K562 (cell line): ENCODE measurements at regions not wholly inside any gene's neighbourhood (a gene's known extent, or its start where the extent isn't known, plus 50 kb on each side); places are given as distances from the start of the nearest gene placed in this dataset.
"Not testable (repeated sequence)": the region's sequence is repeated elsewhere in the genome, so short reads cannot be mapped to it uniquely, and the experiment has no call there.

ENCODE experiments used
- ATF4 ChIP-seq: fragments of 450-650 bp; formaldehyde crosslinking; IDR thresholded peaks from 2 replicates; pipeline ENCODE4 v1.4.0; 2022; ENCODE audit warnings: mild to moderate bottlenecking, moderate library complexity
- BHLHE40 ChIP-seq: IDR thresholded peaks from 2 replicates; pipeline ENCODE4 v1.6.1; 2011; ENCODE audit warnings: low read length, improper control_type of control experiment
- BRCA1 ChIP-seq, 2 experiments: fragments of 450-650 bp in 1 of 2; sonication (generic) in 1 of 2; formaldehyde crosslinking in 1 of 2; IDR thresholded peaks; 2 replicates each; pipeline versions ENCODE4 v1.5.0 to v1.6.1; 2017 to 2020; ENCODE audit warnings: mild to moderate bottlenecking in 1 of 2, missing genetic modification reagents in 1 of 2
- CTCF ChIP-seq, 3 experiments: IDR thresholded peaks in 2 of 3; conservative IDR thresholded peaks in 1 of 3; 2 replicates each; pipeline ENCODE4 v1.5.1; 2011 to 2012; ENCODE audit warnings: low read length in 3 of 3, mild to moderate bottlenecking in 3 of 3, control low read depth in 2 of 3, improper control_type of control experiment in 1 of 3, inconsistent platforms in 1 of 3, low read depth in 1 of 3, mixed read lengths in 1 of 3, moderate library complexity in 1 of 3; ENCODE audit not compliant: insufficient read depth in 2 of 3
- ELF4 ChIP-seq: fragments of 450-650 bp; formaldehyde crosslinking; IDR thresholded peaks from 2 replicates; pipeline ENCODE4 v1.4.0; 2022; ENCODE audit warnings: missing genetic modification characterization
- ETV6 ChIP-seq, 3 experiments: fragments of 150-350 bp in 1 of 3; sonication (generic) in 1 of 3; formaldehyde crosslinking in 1 of 3; IDR thresholded peaks; 2 replicates each; pipeline versions ENCODE4 v1.6.1 to v1.8.0; 2014 to 2022; ENCODE audit warnings: borderline replicate concordance in 2 of 3, low read depth in 2 of 3, antibody characterized with exemption in 1 of 3, low read length in 1 of 3, mild to moderate bottlenecking in 1 of 3, missing genetic modification reagents in 1 of 3
- EZH2 ChIP-seq: IDR thresholded peaks from 2 replicates; pipeline ENCODE4 v1.6.1; 2012; ENCODE audit warnings: low read depth, mild to moderate bottlenecking, inconsistent platforms, low read length, borderline replicate concordance
- FOXA3 ChIP-seq, 2 experiments: fragments of 450-650 bp in 1 of 2; sonication (generic) in 1 of 2; formaldehyde crosslinking; IDR thresholded peaks in 1 of 2; conservative IDR thresholded peaks in 1 of 2; 2 replicates each; pipeline versions ENCODE4 v1.4.0 to v1.8.0; 2020 to 2022; ENCODE audit warnings: mild to moderate bottlenecking in 2 of 2, missing genetic modification reagents in 1 of 2
- HIVEP1 ChIP-seq: fragments of 250-450 bp; sonication (Bioruptor Pico); IDR thresholded peaks from 2 replicates; pipeline ENCODE4 v1.4.0; 2020; ENCODE audit warnings: mild to moderate bottlenecking
- NBN ChIP-seq: fragments of 450-650 bp; IDR thresholded peaks from 2 replicates; pipeline ENCODE4 v1.6.1; 2016; ENCODE audit warnings: low read depth, mild to moderate bottlenecking
- POLR2AphosphoS5 ChIP-seq: IDR thresholded peaks from 2 replicates; pipeline ENCODE4 v1.6.1; 2011; ENCODE audit warnings: mild to moderate bottlenecking, low read depth, low read length, moderate library complexity; ENCODE audit not compliant: control insufficient read depth, insufficient read depth
- RCOR1 ChIP-seq, 2 experiments: IDR thresholded peaks; 2 replicates each; pipeline ENCODE4 v1.6.1; 2012; ENCODE audit warnings: low read depth in 2 of 2, low read length in 2 of 2, borderline replicate concordance in 1 of 2, improper control_type of control experiment in 1 of 2
- RNF2 ChIP-seq: sonication (generic); IDR thresholded peaks from 2 replicates; pipeline ENCODE4 v1.6.1; 2016
- TF ChIP-seq, protein P1 (sequence below), 2 experiments: fragments of 150-350 bp in 1 of 2; IDR thresholded peaks; 2 replicates each; pipeline ENCODE4 v1.6.1; 2012 to 2016; ENCODE audit warnings: low read depth in 2 of 2, low read length in 2 of 2, mild to moderate bottlenecking in 1 of 2, moderate library complexity in 1 of 2

DNA sequence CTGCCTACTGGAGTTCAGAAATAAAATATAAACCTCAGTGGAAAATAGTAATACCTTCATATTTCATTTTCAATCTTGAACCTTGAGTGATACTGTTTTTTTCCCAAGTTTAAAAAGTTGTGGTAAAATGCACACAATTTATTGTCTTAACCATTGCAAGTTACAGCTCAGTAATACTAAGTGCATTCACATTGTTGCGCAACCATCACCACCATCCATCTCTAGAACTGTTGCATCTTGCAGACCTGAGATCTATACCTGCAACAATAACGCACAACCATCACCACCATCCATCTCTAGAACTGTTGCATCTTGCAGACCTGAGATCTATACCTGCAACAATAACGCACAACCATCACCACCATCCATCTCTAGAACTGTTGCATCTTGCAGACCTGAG is 162.6 kb upstream of the PLGLB1 start:
- TF ChIP-seq EZH2; BHLHE40; BRCA1 (IDR thresholded peaks at IDR 0.05); BRCA1 (CRISPR knock-in tag; IDR thresholded peaks at IDR 0.05); ELF4 (CRISPR knock-in tag); ETV6 (IDR thresholded peaks at IDR 0.05; ENCODE audit: borderline replicate concordance in 1 of 2, low read depth in 2 of 2, low read length in 1 of 2); ETV6 (CRISPR knock-in tag; IDR thresholded peaks at IDR 0.05; ENCODE audit: borderline replicate concordance); HIVEP1 (CRISPR knock-in tag); RCOR1 (IDR thresholded peaks at IDR 0.05; ENCODE audit: borderline replicate concordance in 1 of 2, low read depth in 2 of 2, low read length in 2 of 2); RNF2; ATF4 (CRISPR knock-in tag); NBN; POLR2AphosphoS5; FOXA3 (CRISPR knock-in tag; conservative IDR thresholded peaks at IDR 0.05 in 1 of 2, IDR thresholded peaks at IDR 0.05 in 1 of 2); CTCF (IDR thresholded peaks at IDR 0.05 in 2 of 3, conservative IDR thresholded peaks at IDR 0.05 in 1 of 3; ENCODE audit: insufficient read depth in 2 of 3, low read depth in 1 of 3, low read length in 3 of 3): not testable (repeated sequence)
- TF ChIP-seq, protein P1, sequence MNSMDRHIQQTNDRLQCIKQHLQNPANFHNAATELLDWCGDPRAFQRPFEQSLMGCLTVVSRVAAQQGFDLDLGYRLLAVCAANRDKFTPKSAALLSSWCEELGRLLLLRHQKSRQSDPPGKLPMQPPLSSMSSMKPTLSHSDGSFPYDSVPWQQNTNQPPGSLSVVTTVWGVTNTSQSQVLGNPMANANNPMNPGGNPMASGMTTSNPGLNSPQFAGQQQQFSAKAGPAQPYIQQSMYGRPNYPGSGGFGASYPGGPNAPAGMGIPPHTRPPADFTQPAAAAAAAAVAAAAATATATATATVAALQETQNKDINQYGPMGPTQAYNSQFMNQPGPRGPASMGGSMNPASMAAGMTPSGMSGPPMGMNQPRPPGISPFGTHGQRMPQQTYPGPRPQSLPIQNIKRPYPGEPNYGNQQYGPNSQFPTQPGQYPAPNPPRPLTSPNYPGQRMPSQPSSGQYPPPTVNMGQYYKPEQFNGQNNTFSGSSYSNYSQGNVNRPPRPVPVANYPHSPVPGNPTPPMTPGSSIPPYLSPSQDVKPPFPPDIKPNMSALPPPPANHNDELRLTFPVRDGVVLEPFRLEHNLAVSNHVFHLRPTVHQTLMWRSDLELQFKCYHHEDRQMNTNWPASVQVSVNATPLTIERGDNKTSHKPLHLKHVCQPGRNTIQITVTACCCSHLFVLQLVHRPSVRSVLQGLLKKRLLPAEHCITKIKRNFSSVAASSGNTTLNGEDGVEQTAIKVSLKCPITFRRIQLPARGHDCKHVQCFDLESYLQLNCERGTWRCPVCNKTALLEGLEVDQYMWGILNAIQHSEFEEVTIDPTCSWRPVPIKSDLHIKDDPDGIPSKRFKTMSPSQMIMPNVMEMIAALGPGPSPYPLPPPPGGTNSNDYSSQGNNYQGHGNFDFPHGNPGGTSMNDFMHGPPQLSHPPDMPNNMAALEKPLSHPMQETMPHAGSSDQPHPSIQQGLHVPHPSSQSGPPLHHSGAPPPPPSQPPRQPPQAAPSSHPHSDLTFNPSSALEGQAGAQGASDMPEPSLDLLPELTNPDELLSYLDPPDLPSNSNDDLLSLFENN (IDR thresholded peaks at IDR 0.05; ENCODE audit: low read depth in 2 of 2, low read length in 2 of 2) = not testable (repeated sequence)
